Peyer's patch (tissue), 4 donors: ENCODE measurements at regions not wholly inside any gene's neighbourhood (a gene's known extent, or its start where the extent isn't known, plus 50 kb on each side); places are given as distances from the start of the nearest gene placed in this dataset.

Experiments
- CTCF ChIP-seq, 6 experiments: fragments of 450-650 bp in 4 of 6; fragments of 200-600 bp in 2 of 6; sonication (generic) in 1 of 6; IDR thresholded peaks; one replicate each; pipeline ENCODE4 v1.5.1; 2017 to 2019; ENCODE audit warnings: antibody characterized with exemption in 6 of 6, mild to moderate bottlenecking in 3 of 6, moderate library complexity in 1 of 6
- POLR2A ChIP-seq, 2 donors: fragments of 450-650 bp; IDR thresholded peaks; one replicate each; pipeline ENCODE4 v1.5.1; 2017; ENCODE audit warnings: antibody characterized with exemption in 2 of 2, mild to moderate bottlenecking in 2 of 2, moderate library complexity in 2 of 2

GRCh38 chr5:2587189-2588031 is 164.1 kb downstream of the IRX2 start:
- TF ChIP-seq POLR2A (IDR thresholded peaks at IDR 0.05) = no peak
- no peak for TF ChIP-seq CTCF (IDR thresholded peaks at IDR 0.05)
